Upper lobe of right lung (tissue), 1 donor: ENCODE measurements at regions not wholly inside any gene's neighbourhood (a gene's known extent, or its start where the extent isn't known, plus 50 kb on each side); places are given as distances from the start of the nearest gene placed in this dataset.

Experiments used
- ATAC-seq: fragments of 200-7000 bp; cut with Tn5 transposase; one replicate; pipeline ENCODE4 v1.9.1; 2020; ENCODE audit warnings: mild to moderate bottlenecking, moderate library complexity
- DNase-seq: peaks from one replicate; pipeline ENCODE4 v3.0.0-alpha.2; 2020
- H3K27ac ChIP-seq: fragments of 200-600 bp; one replicate; pipeline ENCODE4 v1.8.0; 2022
- H3K27me3 ChIP-seq: fragments of 200-600 bp; one replicate; pipeline ENCODE4 v1.8.0; 2022; ENCODE audit warnings: mild to moderate bottlenecking
- H3K36me3 ChIP-seq: fragments of 200-600 bp; one replicate; pipeline ENCODE4 v1.8.0; 2022
- H3K4me1 ChIP-seq: fragments of 200-600 bp; one replicate; pipeline ENCODE4 v1.8.0; 2022
- H3K4me3 ChIP-seq: fragments of 200-600 bp; one replicate; pipeline ENCODE4 v1.8.0; 2022; ENCODE audit warnings: mild to moderate bottlenecking
- H3K9me3 ChIP-seq: fragments of 200-600 bp; one replicate; pipeline ENCODE4 v1.8.0; 2022
- CTCF ChIP-seq: fragments of 200-600 bp; IDR thresholded peaks from one replicate; pipeline ENCODE4 v1.8.0; 2022; ENCODE audit warnings: antibody characterized with exemption
- intact Hi-C: fragments of 100-400 bp; cut with DNase I; formaldehyde crosslinking; loops from one replicate; pipeline ENCODE4 v1.11.0; 2022
- donor health status: DM: no; HTN: yes; CAD: no; lungs with severe emphysema.

GRCh38 chr12:5344131-5344530 is 87.8 kb upstream of the NTF3 start:
- H3K4me1 ChIP-seq: no peaks in the 10 kb centered on the region
- intact Hi-C loops: no loop called here
- no peak overlapping the region for H3K27ac ChIP-seq
- no peak overlapping the region for H3K4me3 ChIP-seq
- ATAC-seq: no peak
- no peak for DNase-seq
- H3K9me3 ChIP-seq: no peaks in the 10 kb centered on the region
- TF ChIP-seq CTCF: no peak
- no peaks in the 10 kb centered on the region for H3K27me3 ChIP-seq
- H3K36me3 ChIP-seq: no peaks in the 10 kb centered on the region

GRCh38 chr12:5345534-5345933 is 86.4 kb upstream of the NTF3 start:
- H3K27me3 ChIP-seq: no peaks in the 10 kb centered on the region
- no peak overlapping the region for H3K27ac ChIP-seq
- H3K36me3 ChIP-seq: no peaks in the 10 kb centered on the region
- ATAC-seq (no peak), DNase-seq (no peak)
- intact Hi-C loops: no loop called here
- TF ChIP-seq CTCF: no peak
- no peaks in the 10 kb centered on the region for H3K4me1 ChIP-seq
- H3K4me3 ChIP-seq: no peak overlapping the region
- no peaks in the 10 kb centered on the region for H3K9me3 ChIP-seq

- H3K9me3 ChIP-seq: no peaks in the 10 kb centered on the region
- no peaks in the 10 kb centered on the region for H3K4me1 ChIP-seq
- ATAC-seq (no peak), DNase-seq (no peak)
- intact Hi-C loops: no loop called here
- no peaks in the 10 kb centered on the region for H3K27me3 ChIP-seq
- H3K4me3 ChIP-seq: no peak overlapping the region
- TF ChIP-seq CTCF: no peak
- no peaks in the 10 kb centered on the region for H3K36me3 ChIP-seq
- H3K27ac ChIP-seq: no peak overlapping the region
Observed at GRCh38 chr12:5348057-5348456, 83.9 kb upstream of the NTF3 start.

GRCh38 chr12:5348491-5348890 is 83.4 kb upstream of the NTF3 start:
- Histone ChIP-seq H3K27ac (no peak overlapping the region), H3K4me3 (no peak overlapping the region), H3K4me1 (no peaks in the 10 kb centered on the region), H3K36me3 (no peaks in the 10 kb centered on the region), H3K27me3 (no peaks in the 10 kb centered on the region), H3K9me3 (no peaks in the 10 kb centered on the region)
- TF ChIP-seq CTCF: no peak
- DNase-seq: no peak
- no peak for ATAC-seq
- intact Hi-C loops: no loop called here

- DNase-seq: no peak
- Histone ChIP-seq H3K4me1 (no peaks in the 10 kb centered on the region), H3K27ac (no peak overlapping the region), H3K9me3 (no peaks in the 10 kb centered on the region), H3K36me3 (no peaks in the 10 kb centered on the region), H3K27me3 (no peaks in the 10 kb centered on the region), H3K4me3 (no peak overlapping the region)
- intact Hi-C loops: no loop called here
- ATAC-seq: no peak
- no peak for TF ChIP-seq CTCF
Observed at GRCh38 chr12:5364036-5364770, 67.7 kb upstream of the NTF3 start.

- Histone ChIP-seq H3K4me1 (no peaks in the 10 kb centered on the region), H3K9me3 (no peaks in the 10 kb centered on the region), H3K36me3 (no peaks in the 10 kb centered on the region), H3K27me3 (no peaks in the 10 kb centered on the region), H3K4me3 (no peak overlapping the region), H3K27ac (no peak overlapping the region)
- ATAC-seq (no peak), DNase-seq (no peak)
- no peak for TF ChIP-seq CTCF
- intact Hi-C loops: no loop called here
Observed at GRCh38 chr12:5369298-5369697, 62.6 kb upstream of the NTF3 start.
